ENCODE measurements at regions not wholly inside any gene's neighbourhood (a gene's known extent, or its start where the extent isn't known, plus 50 kb on each side); places are given as distances from the start of the nearest gene placed in this dataset.

- no peak overlapping the region for H3K4me3 ChIP-seq (replicated peaks in 1 of 2; ENCODE audit: low read depth in 2 of 2, low read length in 2 of 2)
- no peak for TF ChIP-seq CTCF (IDR thresholded peaks at IDR 0.05; ENCODE audit: low read depth, low read length)
- no peak for DNase-seq (ENCODE audit: low read depth in 2 of 2)
Measured at GRCh38 chr3:182568261-182568660, 225.0 kb upstream of the ATP11B start.

DNA sequence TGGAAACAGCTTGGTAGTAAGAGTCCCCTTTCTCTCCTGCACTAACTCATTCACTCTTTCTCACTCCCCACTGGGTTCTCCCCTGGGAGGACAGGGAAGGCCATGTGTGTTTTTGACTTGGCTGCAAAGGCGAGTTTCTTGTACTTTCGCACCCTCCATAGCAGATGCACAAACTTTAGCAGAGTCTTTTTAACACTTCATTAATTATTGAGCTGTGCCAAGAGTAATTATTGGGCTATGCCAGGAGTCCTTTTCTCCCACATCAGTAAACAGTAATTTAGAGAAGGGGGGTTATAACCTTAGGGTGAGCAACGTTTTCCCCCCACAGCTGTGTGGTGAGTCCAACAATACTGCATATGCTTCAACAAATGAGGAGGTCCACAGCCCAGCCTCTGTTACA, 224.4 kb upstream of the ATP11B start:
- H3K4me3 ChIP-seq (replicated peaks in 1 of 2; ENCODE audit: low read depth in 2 of 2, low read length in 2 of 2) = no peak overlapping the region
- no peak for DNase-seq (ENCODE audit: low read depth in 2 of 2)
- TF ChIP-seq CTCF (IDR thresholded peaks at IDR 0.05; ENCODE audit: low read depth, low read length) = no peak

DNA sequence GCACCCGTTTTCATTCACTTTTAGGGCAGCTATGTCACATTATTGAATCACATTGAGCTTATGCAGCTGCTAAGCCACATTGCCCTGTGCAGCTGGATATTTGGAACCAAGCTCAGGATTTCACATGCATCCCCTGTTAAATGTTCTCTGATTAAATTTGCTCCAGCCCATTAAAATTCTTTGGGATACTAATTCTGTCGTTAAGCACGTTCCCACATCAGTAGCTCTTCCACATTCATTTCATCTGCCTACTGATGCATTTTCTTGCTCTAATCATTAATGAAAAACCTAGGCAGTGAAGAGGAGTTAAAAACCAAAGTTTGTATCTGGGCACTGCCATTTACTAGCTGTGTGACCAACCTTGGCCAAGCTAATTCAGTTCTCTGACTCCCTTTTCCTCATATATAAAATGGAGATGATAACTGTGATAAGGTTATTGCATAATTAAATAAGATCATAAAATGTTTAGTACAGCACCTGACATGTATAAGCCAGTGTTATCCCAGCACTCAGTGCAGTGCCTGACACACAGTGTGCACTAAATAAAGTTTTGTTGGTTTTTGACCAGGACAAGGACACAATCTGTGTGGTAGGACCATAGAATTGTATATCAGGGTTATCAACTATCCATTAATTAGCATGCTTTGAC, 222.2 kb upstream of the ATP11B start:
- H3K4me3 ChIP-seq (replicated peaks in 1 of 2; ENCODE audit: low read depth in 2 of 2, low read length in 2 of 2) = no peak overlapping the region
- DNase-seq (ENCODE audit: low read depth in 2 of 2) = no peak
- no peak for TF ChIP-seq CTCF (IDR thresholded peaks at IDR 0.05; ENCODE audit: low read depth, low read length)

- TF ChIP-seq CTCF (IDR thresholded peaks at IDR 0.05; ENCODE audit: low read depth, low read length) = no peak
- no peak overlapping the region for H3K4me3 ChIP-seq (replicated peaks in 1 of 2; ENCODE audit: low read depth in 2 of 2, low read length in 2 of 2)
- DNase-seq (ENCODE audit: low read depth in 2 of 2) = no peak
Measured at GRCh38 chr3:182575941-182576340, 217.4 kb upstream of the ATP11B start.

- no peak for DNase-seq (ENCODE audit: low read depth in 2 of 2)
- TF ChIP-seq CTCF (IDR thresholded peaks at IDR 0.05; ENCODE audit: low read depth, low read length) = no peak
- no peak overlapping the region for H3K4me3 ChIP-seq (replicated peaks in 1 of 2; ENCODE audit: low read depth in 2 of 2, low read length in 2 of 2)
Measured at GRCh38 chr3:182583545-182583944, 209.8 kb upstream of the ATP11B start.

DNA sequence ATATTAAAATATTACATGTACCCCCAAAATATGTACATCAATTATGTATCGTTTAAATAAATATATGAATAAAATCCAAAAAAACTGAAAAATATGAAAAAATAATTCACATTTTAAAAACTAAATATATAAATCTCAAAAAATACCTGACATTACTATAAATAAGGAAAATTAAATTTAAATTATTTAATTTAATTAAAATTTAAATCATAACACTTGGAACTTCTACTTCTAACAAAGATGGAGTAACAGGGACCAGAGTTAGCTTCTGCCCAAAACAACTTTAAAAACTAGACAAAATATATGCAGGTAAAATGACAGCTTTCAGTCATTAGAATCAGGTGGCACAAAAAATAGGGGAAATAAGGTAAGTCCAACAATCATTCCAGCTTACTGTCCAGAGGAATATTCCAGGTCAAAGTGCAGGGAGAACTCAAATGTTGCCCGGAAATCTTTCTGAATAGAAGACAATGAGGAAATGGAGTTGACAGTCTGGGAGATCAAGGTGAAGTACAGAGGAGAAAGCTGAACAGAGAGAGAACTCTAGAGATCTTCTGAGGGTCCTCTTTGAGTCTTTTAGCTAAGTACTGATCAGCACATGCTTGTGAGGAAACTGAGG, 207.7 kb upstream of the ATP11B start:
- no peak for TF ChIP-seq CTCF (IDR thresholded peaks at IDR 0.05; ENCODE audit: low read depth, low read length)
- H3K4me3 ChIP-seq (replicated peaks in 1 of 2; ENCODE audit: low read depth in 2 of 2, low read length in 2 of 2) = no peak overlapping the region
- DNase-seq (ENCODE audit: low read depth in 2 of 2) = no peak

DNA sequence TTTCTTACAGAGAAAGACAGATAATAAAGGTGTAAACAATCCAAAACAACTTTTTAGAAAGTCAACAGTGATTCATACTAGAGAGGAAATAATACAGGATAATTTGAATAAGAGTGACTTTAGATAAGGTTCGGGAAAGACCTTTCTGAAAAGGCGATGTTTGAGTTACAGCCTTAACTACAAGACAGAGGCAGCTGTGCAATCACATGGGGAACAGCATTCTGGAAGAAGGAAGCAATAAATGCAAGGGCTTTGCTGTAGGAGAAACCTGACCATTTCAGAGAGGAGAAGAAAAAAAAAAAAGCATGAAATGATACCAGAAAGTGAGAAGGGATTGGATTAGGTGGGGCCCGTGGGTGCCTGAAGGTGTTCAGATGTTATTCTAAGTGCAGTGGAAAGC, 200.6 kb upstream of the ATP11B start:
- H3K4me3 ChIP-seq (replicated peaks in 1 of 2; ENCODE audit: low read depth in 2 of 2, low read length in 2 of 2) = no peak overlapping the region
- DNase-seq (ENCODE audit: low read depth in 2 of 2) = no peak
- no peak for TF ChIP-seq CTCF (IDR thresholded peaks at IDR 0.05; ENCODE audit: low read depth, low read length)

Measured in cardiac fibroblast (primary cell).